Keratinocyte (primary cell): ENCODE measurements at regions not wholly inside any gene's neighbourhood (a gene's known extent, or its start where the extent isn't known, plus 50 kb on each side); places are given as distances from the start of the nearest gene placed in this dataset.

Source experiments
- DNase-seq: peaks from one replicate; pipeline ENCODE4 v3.0.0-alpha.2; 2011; ENCODE audit warnings: low read depth, missing footprints, low spot score
- FAIRE-seq: peaks from 2 replicates; lab custom pipeline; 2011; peaks lifted over from hg19 to GRCh38; lab: Jason Lieb, UNC
- H2AFZ ChIP-seq: 2 replicates; pipeline ENCODE4 v1.6.0; 2012; ENCODE audit warnings: low read length, control low read depth, inconsistent platforms; ENCODE audit not compliant: control insufficient read depth
- H3K27ac ChIP-seq: 2 replicates; pipeline ENCODE4 v1.5.1; 2011; ENCODE audit warnings: low read length; ENCODE audit not compliant: control insufficient read depth, insufficient read depth
- H3K27me3 ChIP-seq: 3 replicates; pipeline ENCODE4 v1.6.0; 2011; ENCODE audit warnings: low read length; ENCODE audit not compliant: control insufficient read depth, insufficient read depth; ENCODE audit errors: extremely low read depth
- H3K36me3 ChIP-seq, 2 experiments: 2 replicates in 1 of 2; 3 replicates in 1 of 2; pipeline ENCODE4 v1.5.1; 2011; ENCODE audit warnings: low read length in 2 of 2, mild to moderate bottlenecking in 1 of 2; ENCODE audit not compliant: control insufficient read depth in 2 of 2, insufficient read depth in 2 of 2; ENCODE audit errors: extremely low read depth in 1 of 2
- H3K4me1 ChIP-seq: 3 replicates; pipeline ENCODE4 v1.5.1; 2011; ENCODE audit warnings: low read length; ENCODE audit not compliant: control insufficient read depth, insufficient read depth; ENCODE audit errors: extremely low read depth
- H3K4me2 ChIP-seq: 3 replicates; pipeline ENCODE4 v1.6.0; 2011; ENCODE audit warnings: low read depth, low read length; ENCODE audit not compliant: control insufficient read depth, insufficient read depth; ENCODE audit errors: extremely low read depth
- H3K4me3 ChIP-seq, 3 experiments: fragments of 200-600 bp in 1 of 3; sonication (generic) in 1 of 3; 2 replicates in 2 of 3; 3 replicates in 1 of 3; pipeline ENCODE4 v1.5.1; 2011 to 2016; ENCODE audit warnings: low read length in 3 of 3, mild to moderate bottlenecking in 3 of 3, control low read depth in 2 of 3, inconsistent platforms in 1 of 3, low read depth in 1 of 3, mixed read lengths in 1 of 3, mixed run types in 1 of 3, moderate library complexity in 1 of 3; ENCODE audit not compliant: control insufficient read depth in 2 of 3, insufficient read depth in 2 of 3; ENCODE audit errors: extremely low read depth in 1 of 3
- H3K79me2 ChIP-seq: 2 replicates; pipeline ENCODE4 v1.6.0; 2012; ENCODE audit warnings: low read length; ENCODE audit not compliant: control insufficient read depth, insufficient read depth
- H3K9ac ChIP-seq: 3 replicates; pipeline ENCODE4 v1.6.0; 2011; ENCODE audit warnings: low read length; ENCODE audit not compliant: control insufficient read depth, insufficient read depth; ENCODE audit errors: extremely low read depth
- H3K9me1 ChIP-seq: 3 replicates; pipeline ENCODE4 v1.6.0; 2011; ENCODE audit warnings: low read length; ENCODE audit not compliant: control insufficient read depth, insufficient read depth; ENCODE audit errors: extremely low read depth
- H3K9me3 ChIP-seq: 2 replicates; pipeline ENCODE4 v1.5.1; 2012; ENCODE audit warnings: low read depth, low read length; ENCODE audit not compliant: control insufficient read depth
- H4K20me1 ChIP-seq: 3 replicates; pipeline ENCODE4 v1.6.0; 2011; ENCODE audit warnings: low read length; ENCODE audit not compliant: control insufficient read depth, insufficient read depth; ENCODE audit errors: extremely low read depth
- EZH2 ChIP-seq: IDR thresholded peaks from one replicate; pipeline ENCODE4 v1.6.1; 2012; ENCODE audit warnings: inconsistent platforms, mild to moderate bottlenecking, low read length, moderate library complexity
- dilution Hi-C: fragments of 300-500 bp; cut with MboI; formaldehyde crosslinking; loops from one replicate; pipeline ENCODE4 v1.7.0; 2020; ENCODE audit warnings: low sequenced_read_pairs; ENCODE audit not compliant: extremely low pct_ligation_motif_present
- TF ChIP-seq, protein P1 (sequence below), 3 experiments: IDR thresholded peaks in 1 of 3; conservative IDR thresholded peaks in 1 of 3; optimal IDR thresholded peaks in 1 of 3; 2 replicates in 2 of 3; 3 replicates in 1 of 3; pipeline versions ENCODE3 to v1.5.1; 2011; ENCODE audit warnings: low read length in 3 of 3, mild to moderate bottlenecking in 3 of 3, moderate library complexity in 2 of 3, control low read depth in 1 of 3, inconsistent platforms in 1 of 3; ENCODE audit not compliant: insufficient read depth in 2 of 3; ENCODE audit errors: extremely low read depth in 1 of 3

DNA sequence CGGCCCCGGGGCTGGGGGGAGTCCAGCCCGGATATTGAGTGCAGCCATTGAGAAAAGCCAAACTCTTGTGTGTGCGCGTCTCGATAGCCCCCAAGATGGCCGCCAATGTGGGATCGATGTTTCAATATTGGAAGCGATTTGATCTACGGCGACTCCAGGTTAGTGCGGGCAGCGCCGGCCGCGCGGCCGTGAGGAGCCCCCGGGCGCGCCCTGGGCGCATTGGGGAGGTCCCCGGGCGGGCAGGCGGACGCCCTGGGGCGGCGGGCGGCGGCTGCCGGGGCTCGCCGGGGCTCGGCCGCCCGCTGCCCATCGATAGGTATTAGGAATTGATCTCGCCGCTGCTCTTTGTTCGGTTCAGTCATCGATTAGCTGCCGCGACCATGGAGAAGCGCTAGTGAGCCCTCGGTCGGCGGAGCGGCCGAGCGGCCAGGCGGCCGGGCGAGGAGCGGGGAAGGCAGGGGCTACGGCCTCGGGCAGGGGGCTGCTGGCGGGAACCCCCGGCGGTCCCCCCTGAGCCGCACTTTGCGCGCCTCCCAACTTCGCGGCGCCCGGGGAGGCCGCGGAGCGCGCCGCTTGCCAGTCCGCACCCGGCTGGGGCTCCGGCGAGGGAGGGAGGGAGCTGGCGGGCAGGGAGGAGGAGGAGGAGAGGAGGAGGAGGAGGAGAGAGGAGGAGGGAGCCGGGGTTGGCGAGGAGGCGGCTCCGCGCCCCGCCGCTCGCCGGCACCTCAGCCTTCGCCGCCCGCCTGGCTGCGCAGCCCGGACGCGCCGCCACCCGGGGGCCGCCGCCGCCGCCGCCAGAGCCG, 113.9 kb upstream of the MYL2 start, which contains the start of gene CUX2:
Gene CUX2, plus strand, starts transcription at position 83 of the 803 bp plus-strand sequence.
- Histone ChIP-seq H4K20me1 (no peaks in the 10 kb centered on the region), H3K9ac (no peak within 1 kb of the TSS), H3K4me3 (no peak within 1 kb of the TSS), H3K4me1 (no peaks in the 10 kb centered on the region), H3K9me3 (no peaks in the 10 kb centered on the region), H3K9me1 (no peaks in the 10 kb centered on the region), H3K79me2 (no peaks in the 10 kb centered on the region), H3K27me3 (peaks cover 76% of the 10 kb centered on the region), H3K36me3 (no peaks in the 10 kb centered on the region), H2AFZ (no peak within 1 kb of the TSS), H3K27ac (no peak within 1 kb of the TSS), H3K4me2 (no peak within 1 kb of the TSS)
- dilution Hi-C loops: no loop called here
- no peak for DNase-seq
- TF ChIP-seq EZH2: no peak
- TF ChIP-seq, protein P1, sequence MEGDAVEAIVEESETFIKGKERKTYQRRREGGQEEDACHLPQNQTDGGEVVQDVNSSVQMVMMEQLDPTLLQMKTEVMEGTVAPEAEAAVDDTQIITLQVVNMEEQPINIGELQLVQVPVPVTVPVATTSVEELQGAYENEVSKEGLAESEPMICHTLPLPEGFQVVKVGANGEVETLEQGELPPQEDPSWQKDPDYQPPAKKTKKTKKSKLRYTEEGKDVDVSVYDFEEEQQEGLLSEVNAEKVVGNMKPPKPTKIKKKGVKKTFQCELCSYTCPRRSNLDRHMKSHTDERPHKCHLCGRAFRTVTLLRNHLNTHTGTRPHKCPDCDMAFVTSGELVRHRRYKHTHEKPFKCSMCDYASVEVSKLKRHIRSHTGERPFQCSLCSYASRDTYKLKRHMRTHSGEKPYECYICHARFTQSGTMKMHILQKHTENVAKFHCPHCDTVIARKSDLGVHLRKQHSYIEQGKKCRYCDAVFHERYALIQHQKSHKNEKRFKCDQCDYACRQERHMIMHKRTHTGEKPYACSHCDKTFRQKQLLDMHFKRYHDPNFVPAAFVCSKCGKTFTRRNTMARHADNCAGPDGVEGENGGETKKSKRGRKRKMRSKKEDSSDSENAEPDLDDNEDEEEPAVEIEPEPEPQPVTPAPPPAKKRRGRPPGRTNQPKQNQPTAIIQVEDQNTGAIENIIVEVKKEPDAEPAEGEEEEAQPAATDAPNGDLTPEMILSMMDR (optimal IDR thresholded peaks at IDR 0.05 in 1 of 3, IDR thresholded peaks at IDR 0.05 in 1 of 3, conservative IDR thresholded peaks at IDR 0.05 in 1 of 3; ENCODE audit: extremely low read depth in 1 of 3, insufficient read depth in 2 of 3, low read length in 3 of 3): no peak
- no peak for FAIRE-seq

DNA sequence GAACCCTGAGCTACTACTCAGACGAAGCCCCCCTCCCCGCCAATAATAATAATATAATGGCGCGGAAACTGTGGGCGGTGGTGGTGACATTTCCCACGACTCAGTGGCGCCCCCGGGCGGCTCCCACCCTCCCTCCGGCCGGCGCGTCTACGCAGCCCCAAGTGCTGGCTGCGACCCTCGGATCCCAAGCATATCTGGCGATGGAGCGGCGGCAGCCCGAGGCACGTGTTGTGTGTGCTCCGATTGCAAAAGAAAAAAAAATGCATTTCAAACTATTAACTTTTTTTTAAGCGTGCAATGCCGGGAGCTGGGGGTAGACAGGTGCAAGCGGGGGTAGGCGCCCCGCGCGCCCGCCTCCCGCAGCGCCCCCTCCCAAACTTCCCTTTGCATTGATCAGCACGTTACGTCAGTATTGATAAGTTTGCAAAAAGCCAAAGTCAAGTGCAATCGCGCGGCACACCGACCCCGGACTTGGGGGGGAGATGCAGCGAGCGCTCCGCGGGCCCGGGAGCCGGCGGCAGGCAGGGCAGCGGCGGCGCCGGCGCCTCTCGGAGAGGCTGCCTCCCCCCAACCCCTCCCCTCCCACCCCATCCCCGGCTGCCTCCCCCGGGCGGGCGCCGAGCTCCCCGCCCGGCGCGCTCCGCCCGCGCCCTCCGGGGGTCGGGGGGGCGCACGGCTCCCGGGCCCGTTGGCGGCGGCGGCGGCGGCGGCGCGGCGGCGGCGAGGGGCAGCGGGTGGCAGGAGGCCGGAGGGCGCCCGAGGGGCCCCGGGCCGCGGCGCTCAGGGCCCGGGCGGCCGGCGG, 113.1 kb upstream of the MYL2 start:
- Histone ChIP-seq H3K36me3 (no peaks in the 10 kb centered on the region), H3K4me3 (no peak overlapping the region), H3K9me3 (no peaks in the 10 kb centered on the region), H3K27ac (no peak overlapping the region), H3K9me1 (no peaks in the 10 kb centered on the region), H3K4me2 (no peak overlapping the region), H4K20me1 (no peaks in the 10 kb centered on the region), H3K9ac (no peak overlapping the region), H2AFZ (no peak overlapping the region), H3K4me1 (no peaks in the 10 kb centered on the region), H3K27me3 (peaks cover 76% of the 10 kb centered on the region), H3K79me2 (no peaks in the 10 kb centered on the region)
- DNase-seq (no peak), FAIRE-seq (no peak)
- TF ChIP-seq, protein P1 (optimal IDR thresholded peaks at IDR 0.05 in 1 of 3, IDR thresholded peaks at IDR 0.05 in 1 of 3, conservative IDR thresholded peaks at IDR 0.05 in 1 of 3; ENCODE audit: extremely low read depth in 1 of 3, insufficient read depth in 2 of 3, low read length in 3 of 3): peak in 2 of 3 experiments; percentile 19 to 30
- peak; percentile 61 for TF ChIP-seq EZH2
- dilution Hi-C loops: no loop called here
